ENCODE measurements at regions not wholly inside any gene's neighbourhood (a gene's known extent, or its start where the extent isn't known, plus 50 kb on each side); places are given as distances from the start of the nearest gene placed in this dataset.

- no peak for DNase-seq
- H3K4me3 ChIP-seq (ENCODE audit: low read length), result no peak overlapping the region
- no peaks in the 10 kb centered on the region for H3K9me2 ChIP-seq (replicated peaks; ENCODE audit: insufficient read depth, low read length)
- no peaks in the 10 kb centered on the region for H3K4me1 ChIP-seq (ENCODE audit: low read length)
- no peaks in the 10 kb centered on the region for H3K79me2 ChIP-seq (ENCODE audit: low read length)
- H4K20me1 ChIP-seq (ENCODE audit: insufficient read depth, low read length), result no peaks in the 10 kb centered on the region
- H3K27ac ChIP-seq (ENCODE audit: low read length), result no peak overlapping the region
- no peak for TF ChIP-seq EZH2phosphoT487 (IDR thresholded peaks at IDR 0.05; ENCODE audit: low read length)
- no peak for TF ChIP-seq EZH2 (optimal IDR thresholded peaks at IDR 0.05; ENCODE audit: low read depth, low read length)
- TF ChIP-seq CTCF (IDR thresholded peaks at IDR 0.05; ENCODE audit: low read length), result no peak
- no peaks in the 10 kb centered on the region for H3F3A ChIP-seq (ENCODE audit: insufficient read depth, low read length)
- no peak overlapping the region for H2AFZ ChIP-seq (ENCODE audit: low read length)
- no peaks in the 10 kb centered on the region for H3K36me3 ChIP-seq (replicated peaks; ENCODE audit: insufficient read depth, low read length)
- no peaks in the 10 kb centered on the region for H3K27me3 ChIP-seq (replicated peaks; ENCODE audit: insufficient read depth, low read length)
- no peaks in the 10 kb centered on the region for H3K9me3 ChIP-seq (replicated peaks; ENCODE audit: insufficient read depth, low read length)
- no peak overlapping the region for H3K9ac ChIP-seq (ENCODE audit: low read length)
- no peak overlapping the region for H3K4me2 ChIP-seq (ENCODE audit: low read depth, low read length)
Measured at GRCh38 chr6:150662814-150663213, 63.1 kb downstream of the PLEKHG1 start.

- Histone ChIP-seq H3K27me3 (replicated peaks; ENCODE audit: insufficient read depth, low read length) (no peaks in the 10 kb centered on the region), H2AFZ (ENCODE audit: low read length) (no peak overlapping the region), H3K36me3 (replicated peaks; ENCODE audit: insufficient read depth, low read length) (no peaks in the 10 kb centered on the region), H3K9me2 (replicated peaks; ENCODE audit: insufficient read depth, low read length) (no peaks in the 10 kb centered on the region), H4K20me1 (ENCODE audit: insufficient read depth, low read length) (no peaks in the 10 kb centered on the region), H3K9ac (ENCODE audit: low read length) (no peak overlapping the region), H3K4me2 (ENCODE audit: low read depth, low read length) (no peak overlapping the region), H3K27ac (ENCODE audit: low read length) (no peak overlapping the region), H3K9me3 (replicated peaks; ENCODE audit: insufficient read depth, low read length) (no peaks in the 10 kb centered on the region), H3K4me1 (ENCODE audit: low read length) (no peaks in the 10 kb centered on the region), H3K79me2 (ENCODE audit: low read length) (no peaks in the 10 kb centered on the region), H3F3A (ENCODE audit: insufficient read depth, low read length) (no peaks in the 10 kb centered on the region), H3K4me3 (ENCODE audit: low read length) (no peak overlapping the region)
- no peak for TF ChIP-seq CTCF (IDR thresholded peaks at IDR 0.05; ENCODE audit: low read length)
- no peak for TF ChIP-seq EZH2 (optimal IDR thresholded peaks at IDR 0.05; ENCODE audit: low read depth, low read length)
- TF ChIP-seq EZH2phosphoT487 (IDR thresholded peaks at IDR 0.05; ENCODE audit: low read length), result no peak
- DNase-seq, result no peak
Measured at GRCh38 chr6:150664091-150664490, 64.4 kb downstream of the PLEKHG1 start.

- Histone ChIP-seq H3K4me2 (ENCODE audit: low read depth, low read length) (no peak overlapping the region), H2AFZ (ENCODE audit: low read length) (no peak overlapping the region), H3K79me2 (ENCODE audit: low read length) (no peaks in the 10 kb centered on the region), H4K20me1 (ENCODE audit: insufficient read depth, low read length) (no peaks in the 10 kb centered on the region), H3K27me3 (replicated peaks; ENCODE audit: insufficient read depth, low read length) (no peaks in the 10 kb centered on the region), H3K4me1 (ENCODE audit: low read length) (no peaks in the 10 kb centered on the region), H3K9me2 (replicated peaks; ENCODE audit: insufficient read depth, low read length) (no peaks in the 10 kb centered on the region), H3K27ac (ENCODE audit: low read length) (no peak overlapping the region), H3K9ac (ENCODE audit: low read length) (no peak overlapping the region), H3F3A (ENCODE audit: insufficient read depth, low read length) (no peaks in the 10 kb centered on the region), H3K9me3 (replicated peaks; ENCODE audit: insufficient read depth, low read length) (no peaks in the 10 kb centered on the region), H3K36me3 (replicated peaks; ENCODE audit: insufficient read depth, low read length) (no peaks in the 10 kb centered on the region), H3K4me3 (ENCODE audit: low read length) (no peak overlapping the region)
- no peak for DNase-seq
- TF ChIP-seq EZH2phosphoT487 (IDR thresholded peaks at IDR 0.05; ENCODE audit: low read length), result no peak
- no peak for TF ChIP-seq EZH2 (optimal IDR thresholded peaks at IDR 0.05; ENCODE audit: low read depth, low read length)
- no peak for TF ChIP-seq CTCF (IDR thresholded peaks at IDR 0.05; ENCODE audit: low read length)
Measured at GRCh38 chr6:150666071-150666470, 66.4 kb downstream of the PLEKHG1 start.
